ENCODE measurements at regions not wholly inside any gene's neighbourhood (a gene's known extent, or its start where the extent isn't known, plus 50 kb on each side); places are given as distances from the start of the nearest gene placed in this dataset.

- WGBS, 2 donors: 70 to 92% methylated on average over 1 of the region's 1 CpG
- no peak for DNase-seq
Observed at GRCh38 chr10:107436568-107436967, 272.1 kb upstream of the SORCS1 start.

GRCh38 chr10:107434854-107435253 is 270.3 kb upstream of the SORCS1 start:
- 67 to 94% methylated on average over 5 of the region's 5 CpGs for WGBS, 2 donors
- H3K27me3 ChIP-seq: no peaks in the 10 kb centered on the region
- DNase-seq (no peak), ATAC-seq (ENCODE audit: low FRiP score in 2 of 2) (no peak)
- no peaks in the 10 kb centered on the region for H3K4me1 ChIP-seq
- H3K27ac ChIP-seq: no peak overlapping the region
- TF ChIP-seq POLR2AphosphoS5 (IDR thresholded peaks at IDR 0.05) (no peak), POLR2A (IDR thresholded peaks at IDR 0.05) (no peak), EP300 (IDR thresholded peaks at IDR 0.05) (no peak)
- TF ChIP-seq, protein P1, sequence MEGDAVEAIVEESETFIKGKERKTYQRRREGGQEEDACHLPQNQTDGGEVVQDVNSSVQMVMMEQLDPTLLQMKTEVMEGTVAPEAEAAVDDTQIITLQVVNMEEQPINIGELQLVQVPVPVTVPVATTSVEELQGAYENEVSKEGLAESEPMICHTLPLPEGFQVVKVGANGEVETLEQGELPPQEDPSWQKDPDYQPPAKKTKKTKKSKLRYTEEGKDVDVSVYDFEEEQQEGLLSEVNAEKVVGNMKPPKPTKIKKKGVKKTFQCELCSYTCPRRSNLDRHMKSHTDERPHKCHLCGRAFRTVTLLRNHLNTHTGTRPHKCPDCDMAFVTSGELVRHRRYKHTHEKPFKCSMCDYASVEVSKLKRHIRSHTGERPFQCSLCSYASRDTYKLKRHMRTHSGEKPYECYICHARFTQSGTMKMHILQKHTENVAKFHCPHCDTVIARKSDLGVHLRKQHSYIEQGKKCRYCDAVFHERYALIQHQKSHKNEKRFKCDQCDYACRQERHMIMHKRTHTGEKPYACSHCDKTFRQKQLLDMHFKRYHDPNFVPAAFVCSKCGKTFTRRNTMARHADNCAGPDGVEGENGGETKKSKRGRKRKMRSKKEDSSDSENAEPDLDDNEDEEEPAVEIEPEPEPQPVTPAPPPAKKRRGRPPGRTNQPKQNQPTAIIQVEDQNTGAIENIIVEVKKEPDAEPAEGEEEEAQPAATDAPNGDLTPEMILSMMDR (IDR thresholded peaks at IDR 0.05): no peak
- no peaks in the 10 kb centered on the region for H3K36me3 ChIP-seq
- H3K9me3 ChIP-seq: no peaks in the 10 kb centered on the region
- H3K4me3 ChIP-seq: no peak overlapping the region

More at GRCh38 chr10:107436568-107436967, 272.1 kb upstream of the SORCS1 start:
- H3K4me3 ChIP-seq: no peak overlapping the region
- no peaks in the 10 kb centered on the region for H3K36me3 ChIP-seq
- no peak for ATAC-seq (ENCODE audit: low FRiP score in 2 of 2)
- no peak overlapping the region for H3K27ac ChIP-seq
- H3K27me3 ChIP-seq: no peaks in the 10 kb centered on the region
- H3K9me3 ChIP-seq: no peaks in the 10 kb centered on the region
- no peaks in the 10 kb centered on the region for H3K4me1 ChIP-seq
- no peak for TF ChIP-seq POLR2AphosphoS5 (IDR thresholded peaks at IDR 0.05)
- TF ChIP-seq EP300 (IDR thresholded peaks at IDR 0.05): no peak

DNA sequence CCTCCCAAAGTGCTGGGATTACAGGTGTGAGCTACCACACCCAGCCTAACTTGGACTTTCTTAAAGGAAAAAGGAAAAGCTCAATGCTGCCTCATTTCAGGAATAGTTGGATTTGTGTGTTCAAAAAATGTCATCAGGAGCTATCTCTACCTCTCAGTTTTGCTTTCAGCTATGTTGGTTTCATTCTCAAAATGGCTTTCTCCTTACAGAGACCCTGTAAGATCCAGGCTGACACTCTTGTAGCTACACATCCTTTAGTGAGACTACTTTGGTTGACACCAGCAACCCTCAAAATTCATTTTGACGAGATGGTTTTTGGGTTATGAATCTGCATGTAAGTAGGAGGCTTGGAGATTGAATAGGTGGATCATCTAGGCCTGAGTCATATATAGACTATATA is 269.7 kb upstream of the SORCS1 start:
- H3K9me3 ChIP-seq: no peaks in the 10 kb centered on the region
- WGBS, 2 donors: 84 to 85% methylated on average over 1 of the region's 1 CpG
- no peaks in the 10 kb centered on the region for H3K27me3 ChIP-seq
- no peak overlapping the region for H3K27ac ChIP-seq
- no peak for TF ChIP-seq POLR2AphosphoS5 (IDR thresholded peaks at IDR 0.05)
- TF ChIP-seq, protein P1 (IDR thresholded peaks at IDR 0.05): no peak
- TF ChIP-seq EP300 (IDR thresholded peaks at IDR 0.05): no peak
- no peak for TF ChIP-seq POLR2A (IDR thresholded peaks at IDR 0.05)
- DNase-seq (no peak), ATAC-seq (ENCODE audit: low FRiP score in 2 of 2) (no peak)
- no peaks in the 10 kb centered on the region for H3K4me1 ChIP-seq
- H3K36me3 ChIP-seq: no peaks in the 10 kb centered on the region
- H3K4me3 ChIP-seq: no peak overlapping the region

DNA sequence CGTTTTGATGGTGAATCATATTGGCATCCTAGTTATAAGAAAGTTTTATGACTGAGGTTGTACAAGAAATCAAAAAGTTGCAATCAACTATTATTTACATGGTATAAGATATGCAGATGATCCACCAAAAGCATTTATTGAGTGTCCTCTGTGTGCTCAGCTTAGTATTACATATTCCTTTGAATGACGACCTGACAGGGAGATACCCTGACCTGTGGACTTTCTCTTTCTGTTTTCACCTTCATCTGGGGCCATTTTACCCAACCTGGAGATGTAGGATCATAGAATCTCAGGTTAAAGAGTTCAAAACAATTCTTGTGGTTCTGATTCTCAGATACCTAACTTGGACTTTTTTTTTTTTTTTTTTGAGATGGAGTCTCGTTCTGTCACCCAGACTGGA is 269.1 kb upstream of the SORCS1 start:
- no peak overlapping the region for H3K4me3 ChIP-seq
- DNase-seq (no peak), ATAC-seq (ENCODE audit: low FRiP score in 2 of 2) (no peak)
- TF ChIP-seq, protein P1 (IDR thresholded peaks at IDR 0.05): no peak
- no peak for TF ChIP-seq POLR2AphosphoS5 (IDR thresholded peaks at IDR 0.05)
- TF ChIP-seq POLR2A (IDR thresholded peaks at IDR 0.05): no peak
- TF ChIP-seq EP300 (IDR thresholded peaks at IDR 0.05): no peak
- H3K27ac ChIP-seq: no peak overlapping the region
- no peaks in the 10 kb centered on the region for H3K27me3 ChIP-seq
- no peaks in the 10 kb centered on the region for H3K36me3 ChIP-seq
- WGBS, 2 donors: 54 to 59% methylated on average over 3 of the region's 3 CpGs
- no peaks in the 10 kb centered on the region for H3K4me1 ChIP-seq
- no peaks in the 10 kb centered on the region for H3K9me3 ChIP-seq

- 81 to 86% methylated on average over 6 of the region's 6 CpGs for WGBS, 2 donors
- Histone ChIP-seq H3K4me3 (no peak overlapping the region), H3K36me3 (no peaks in the 10 kb centered on the region), H3K27me3 (no peaks in the 10 kb centered on the region), H3K4me1 (no peaks in the 10 kb centered on the region), H3K9me3 (no peaks in the 10 kb centered on the region), H3K27ac (no peak overlapping the region)
- ATAC-seq (ENCODE audit: low FRiP score in 2 of 2) (no peak), DNase-seq (no peak)
- no peak for TF ChIP-seq POLR2AphosphoS5 (IDR thresholded peaks at IDR 0.05)
- no peak for TF ChIP-seq POLR2A (IDR thresholded peaks at IDR 0.05)
- TF ChIP-seq EP300 (IDR thresholded peaks at IDR 0.05): no peak
- TF ChIP-seq, protein P1 (IDR thresholded peaks at IDR 0.05): no peak
Observed at GRCh38 chr10:107430446-107430845, 265.9 kb upstream of the SORCS1 start.

Data from upper lobe of left lung (tissue), 6 donors.